H9 (cell line): ENCODE measurements at regions not wholly inside any gene's neighbourhood (a gene's known extent, or its start where the extent isn't known, plus 50 kb on each side); places are given as distances from the start of the nearest gene placed in this dataset.

Experiments
- DNase-seq: peaks from one replicate; pipeline ENCODE4 v3.0.0-alpha.2; 2017
- H2AFZ ChIP-seq: one replicate; pipeline ENCODE4 v1.6.1; 2013; ENCODE audit warnings: mild to moderate bottlenecking, low read length, control low read depth, moderate library complexity
- H2AK5ac ChIP-seq: 2 replicates; pipeline ENCODE4 v1.6.1; 2013; ENCODE audit warnings: low read length, control low read depth, mixed read lengths; ENCODE audit not compliant: insufficient read length
- H2BK120ac ChIP-seq: one replicate; pipeline ENCODE4 v1.6.1; 2013; ENCODE audit warnings: low read depth, mild to moderate bottlenecking, low read length, control low read depth, inconsistent platforms; ENCODE audit not compliant: poor library complexity, severe bottlenecking
- H2BK12ac ChIP-seq: 2 replicates; pipeline ENCODE4 v1.6.1; 2013; ENCODE audit warnings: low read length, control low read depth, mixed read lengths, low read depth; ENCODE audit not compliant: insufficient read length
- H2BK15ac ChIP-seq: 2 replicates; pipeline ENCODE4 v1.6.1; 2013; ENCODE audit warnings: low read depth, low read length, control low read depth
- H2BK20ac ChIP-seq: one replicate; pipeline ENCODE4 v1.6.1; 2013; ENCODE audit warnings: low read depth, mild to moderate bottlenecking, low read length, control low read depth, inconsistent platforms; ENCODE audit not compliant: poor library complexity, severe bottlenecking
- H2BK5ac ChIP-seq: 2 replicates; pipeline ENCODE4 v1.6.1; 2013; ENCODE audit warnings: low read length, control low read depth, mixed read lengths; ENCODE audit not compliant: insufficient read length
- H3K14ac ChIP-seq: 2 replicates; pipeline ENCODE4 v1.6.1; 2013; ENCODE audit warnings: low read length, control low read depth; ENCODE audit not compliant: insufficient read depth
- H3K18ac ChIP-seq: 2 replicates; pipeline ENCODE4 v1.6.1; 2013; ENCODE audit warnings: low read depth, mild to moderate bottlenecking, mixed read lengths, low read length, control low read depth; ENCODE audit not compliant: insufficient read length
- H3K23ac ChIP-seq: 2 replicates; pipeline ENCODE4 v1.6.1; 2013; ENCODE audit warnings: low read length, control low read depth, mixed read lengths, low read depth; ENCODE audit not compliant: insufficient read length
- H3K23me2 ChIP-seq: 2 replicates; pipeline ENCODE4 v1.6.1; 2013; ENCODE audit warnings: low read depth, mild to moderate bottlenecking, mixed read lengths, low read length, control low read depth; ENCODE audit not compliant: insufficient read length, poor library complexity, severe bottlenecking
- H3K27ac ChIP-seq: 2 replicates; pipeline ENCODE4 v1.5.1; 2013; ENCODE audit warnings: low read length, control low read depth, mixed read lengths, low read depth; ENCODE audit not compliant: insufficient read length
- H3K27me3 ChIP-seq: 2 replicates; pipeline ENCODE4 v1.6.1; 2013; ENCODE audit warnings: low read length, control low read depth, inconsistent platforms; ENCODE audit not compliant: insufficient read depth
- H3K4ac ChIP-seq: 2 replicates; pipeline ENCODE4 v1.6.1; 2013; ENCODE audit warnings: low read depth, mild to moderate bottlenecking, control low read depth, inconsistent platforms, low read length, moderate library complexity
- H3K4me1 ChIP-seq: 2 replicates; pipeline ENCODE4 v1.6.1; 2013; ENCODE audit warnings: low read length, control low read depth, inconsistent platforms; ENCODE audit not compliant: insufficient read depth
- H3K4me2 ChIP-seq: 2 replicates; pipeline ENCODE4 v1.6.1; 2013; ENCODE audit warnings: low read length, control low read depth, mixed read lengths; ENCODE audit not compliant: insufficient read length, insufficient read depth
- H3K56ac ChIP-seq: 2 replicates; pipeline ENCODE4 v1.6.1; 2013; ENCODE audit warnings: low read depth, mild to moderate bottlenecking, mixed read lengths, low read length, control low read depth; ENCODE audit not compliant: insufficient read length
- H3K79me1 ChIP-seq: 2 replicates; pipeline ENCODE4 v1.6.1; 2013; ENCODE audit warnings: low read depth, mild to moderate bottlenecking, moderate library complexity, low read length, control low read depth, inconsistent platforms; ENCODE audit not compliant: insufficient read depth, poor library complexity, severe bottlenecking
- H3K79me2 ChIP-seq: 2 replicates; pipeline ENCODE4 v1.6.1; 2013; ENCODE audit warnings: low read length, control low read depth, inconsistent platforms; ENCODE audit not compliant: insufficient read depth
- H3K9ac ChIP-seq: 2 replicates; pipeline ENCODE4 v1.6.1; 2013; ENCODE audit warnings: low read length, control low read depth, mixed read lengths; ENCODE audit not compliant: insufficient read length; ENCODE audit errors: extremely low read depth
- H3K9me3 ChIP-seq: one replicate; pipeline ENCODE4 v1.6.1; 2013; ENCODE audit warnings: low read depth, low read length, inconsistent platforms; ENCODE audit not compliant: control insufficient read depth
- H3T11ph ChIP-seq: one replicate; pipeline ENCODE4 v1.6.1; 2013; ENCODE audit warnings: mild to moderate bottlenecking, low read length, control low read depth, inconsistent platforms
- H4K20me1 ChIP-seq: one replicate; pipeline ENCODE4 v1.6.1; 2013; ENCODE audit not compliant: control insufficient read depth, insufficient read length, insufficient read depth
- H4K5ac ChIP-seq: 2 replicates; pipeline ENCODE4 v1.6.1; 2013; ENCODE audit warnings: low read depth, mild to moderate bottlenecking, mixed read lengths, low read length, control low read depth; ENCODE audit not compliant: insufficient read length
- H4K8ac ChIP-seq: replicated peaks from 2 replicates; pipeline ENCODE4 v1.6.1; 2013; ENCODE audit warnings: low read length, control low read depth, mixed read lengths, low read depth; ENCODE audit not compliant: insufficient read length
- H4K91ac ChIP-seq: 2 replicates; pipeline ENCODE4 v1.6.1; 2013; ENCODE audit warnings: low read depth, mild to moderate bottlenecking, moderate library complexity, mixed read lengths, low read length, control low read depth; ENCODE audit not compliant: insufficient read length
- H3K27ac Mint-ChIP-seq, 3 experiments: 2 replicates in 2 of 3; 3 replicates in 1 of 3; pipeline ENCODE4 v1.8.0; 2020 to 2021; ENCODE audit warnings: mixed read lengths in 3 of 3, mild to moderate bottlenecking in 1 of 3, moderate library complexity in 1 of 3
- H3K27me3 Mint-ChIP-seq: 2 replicates; pipeline ENCODE4 v1.8.0; 2021; ENCODE audit warnings: low read depth, mild to moderate bottlenecking, moderate library complexity, mixed read lengths
- H3K36me3 Mint-ChIP-seq, 3 experiments: 2 replicates in 2 of 3; 3 replicates in 1 of 3; pipeline ENCODE4 v1.8.0; 2020 to 2021; ENCODE audit warnings: low read depth in 3 of 3, mixed read lengths in 3 of 3; ENCODE audit not compliant: insufficient read depth in 1 of 3
- H3K4me1 Mint-ChIP-seq, 2 experiments: 2 replicates each; pipeline ENCODE4 v1.8.0; 2020; ENCODE audit warnings: mixed read lengths in 2 of 2
- H3K4me3 Mint-ChIP-seq, 2 experiments: 2 replicates in 1 of 2; 3 replicates in 1 of 2; pipeline ENCODE4 v1.8.0; 2020 to 2021; ENCODE audit warnings: mild to moderate bottlenecking in 2 of 2, mixed read lengths in 2 of 2, moderate library complexity in 1 of 2
- H3K9me3 Mint-ChIP-seq, 2 experiments: 2 replicates in 1 of 2; 3 replicates in 1 of 2; pipeline ENCODE4 v1.8.0; 2020; ENCODE audit warnings: mild to moderate bottlenecking in 2 of 2, mixed read lengths in 2 of 2, moderate library complexity in 1 of 2
- TF ChIP-seq, protein P1 (sequence below): fragments of 200-600 bp; sonication (generic); conservative IDR thresholded peaks from 3 replicates; pipeline ENCODE4 v1.8.0; 2021; ENCODE audit warnings: antibody characterized with exemption, mild to moderate bottlenecking

DNA sequence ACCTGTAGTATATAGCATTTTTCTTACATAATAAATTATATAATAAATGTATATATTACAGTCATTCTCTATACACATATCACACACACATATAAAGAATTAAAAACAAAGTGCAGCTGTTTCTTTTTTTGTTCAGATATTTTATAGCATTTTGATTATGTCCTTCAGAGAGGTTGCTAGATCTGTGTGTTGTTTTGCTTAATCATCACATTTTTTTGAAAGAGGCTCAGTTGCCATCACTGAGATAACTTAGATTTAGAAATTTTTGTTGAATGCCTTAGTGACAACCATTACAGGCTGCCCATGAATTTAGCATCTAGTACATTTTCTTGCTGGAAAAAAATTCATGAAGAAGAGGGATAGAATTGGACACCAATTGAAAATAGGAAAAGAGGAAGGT, 545.2 kb upstream of the PCDH9 start:
- no peak overlapping the region for H2BK20ac ChIP-seq
- no peak overlapping the region for H3T11ph ChIP-seq
- no peaks in the 10 kb centered on the region for H3K23me2 ChIP-seq
- no peak overlapping the region for H4K8ac ChIP-seq
- no peak overlapping the region for H3K9ac ChIP-seq
- no peaks in the 10 kb centered on the region for H4K20me1 ChIP-seq
- H3K18ac ChIP-seq = no peak overlapping the region
- no peak overlapping the region for H3K27ac Mint-ChIP-seq
- no peak overlapping the region for H4K5ac ChIP-seq
- H2BK12ac ChIP-seq = no peak overlapping the region
- DNase-seq = no peak
- no peaks in the 10 kb centered on the region for H3K79me1 ChIP-seq
- H3K9me3 ChIP-seq = no peaks in the 10 kb centered on the region
- H2BK15ac ChIP-seq = no peak overlapping the region
- no peaks in the 10 kb centered on the region for H3K4me1 ChIP-seq
- H3K4me2 ChIP-seq = no peak overlapping the region
- no peak overlapping the region for H3K14ac ChIP-seq
- no peak overlapping the region for H2BK120ac ChIP-seq
- no peak overlapping the region for H3K4me3 Mint-ChIP-seq
- no peak overlapping the region for H3K23ac ChIP-seq
- H3K27me3 ChIP-seq = no peaks in the 10 kb centered on the region
- peaks cover 3 to 12% (median 8%) of the 10 kb centered on the region in 3 experiments; a peak in 4 of 7 replicates for H3K36me3 Mint-ChIP-seq
- no peaks in the 10 kb centered on the region for H3K27me3 Mint-ChIP-seq
- peaks cover 0 to 4% of the 10 kb centered on the region in 2 experiments; a peak in 2 of 5 replicates for H3K9me3 Mint-ChIP-seq
- H3K79me2 ChIP-seq = no peaks in the 10 kb centered on the region
- no peak overlapping the region for H3K27ac ChIP-seq
- H2AK5ac ChIP-seq = no peak overlapping the region
- no peak overlapping the region for H3K56ac ChIP-seq
- no peaks in the 10 kb centered on the region for H3K4me1 Mint-ChIP-seq
- H2BK5ac ChIP-seq = no peak overlapping the region
- H3K4ac ChIP-seq = no peak overlapping the region
- H4K91ac ChIP-seq = no peak overlapping the region
- TF ChIP-seq, protein P1, sequence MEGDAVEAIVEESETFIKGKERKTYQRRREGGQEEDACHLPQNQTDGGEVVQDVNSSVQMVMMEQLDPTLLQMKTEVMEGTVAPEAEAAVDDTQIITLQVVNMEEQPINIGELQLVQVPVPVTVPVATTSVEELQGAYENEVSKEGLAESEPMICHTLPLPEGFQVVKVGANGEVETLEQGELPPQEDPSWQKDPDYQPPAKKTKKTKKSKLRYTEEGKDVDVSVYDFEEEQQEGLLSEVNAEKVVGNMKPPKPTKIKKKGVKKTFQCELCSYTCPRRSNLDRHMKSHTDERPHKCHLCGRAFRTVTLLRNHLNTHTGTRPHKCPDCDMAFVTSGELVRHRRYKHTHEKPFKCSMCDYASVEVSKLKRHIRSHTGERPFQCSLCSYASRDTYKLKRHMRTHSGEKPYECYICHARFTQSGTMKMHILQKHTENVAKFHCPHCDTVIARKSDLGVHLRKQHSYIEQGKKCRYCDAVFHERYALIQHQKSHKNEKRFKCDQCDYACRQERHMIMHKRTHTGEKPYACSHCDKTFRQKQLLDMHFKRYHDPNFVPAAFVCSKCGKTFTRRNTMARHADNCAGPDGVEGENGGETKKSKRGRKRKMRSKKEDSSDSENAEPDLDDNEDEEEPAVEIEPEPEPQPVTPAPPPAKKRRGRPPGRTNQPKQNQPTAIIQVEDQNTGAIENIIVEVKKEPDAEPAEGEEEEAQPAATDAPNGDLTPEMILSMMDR = no peak
- no peak overlapping the region for H2AFZ ChIP-seq
